ENCODE measurements at regions not wholly inside any gene's neighbourhood (a gene's known extent, or its start where the extent isn't known, plus 50 kb on each side); places are given as distances from the start of the nearest gene placed in this dataset.

DNA sequence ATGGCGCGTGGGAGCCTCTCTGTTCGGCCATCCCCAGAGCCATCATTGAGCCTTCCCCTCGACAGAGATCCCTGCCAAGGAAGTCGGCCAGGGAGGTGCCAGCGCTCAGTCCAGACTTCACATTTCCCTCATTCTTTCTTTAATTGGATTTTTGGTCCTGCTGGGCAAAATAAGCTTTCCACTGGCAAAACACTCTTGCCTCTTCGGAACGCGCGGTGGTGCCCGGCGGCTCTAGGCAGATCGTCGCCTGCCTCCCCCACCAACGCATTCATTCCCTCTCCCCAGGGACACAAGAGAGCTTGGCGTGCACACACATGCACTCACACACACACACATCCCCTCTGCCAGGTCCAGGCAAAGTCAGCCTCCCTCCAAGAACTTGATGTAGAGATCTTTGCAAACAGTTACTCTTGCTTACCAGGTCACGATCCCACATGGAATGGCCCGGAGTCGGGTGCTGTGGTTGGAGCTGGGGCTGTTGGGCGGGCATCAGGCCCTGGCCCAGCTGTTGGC, 257.1 kb downstream of the BCOR start:
- no peak overlapping the region for H2AFZ ChIP-seq (ENCODE audit: low read depth, low read length)
- no peak overlapping the region for H3K4me3 ChIP-seq
- no peaks in the 10 kb centered on the region for H3K36me3 ChIP-seq (ENCODE audit: control insufficient read depth, insufficient read depth, low read length)
- BruUV-seq (replicated peaks) = no TSS peak
- H3K9me3 ChIP-seq (replicated peaks; ENCODE audit: control insufficient read depth, insufficient read depth, low read depth, low read length) = no peaks in the 10 kb centered on the region
- no peak for DNase-seq (ENCODE audit: extremely low read depth in 1 of 4, low spot score in 3 of 4)
- FAIRE-seq = no peak
- POLR2A ChIA-PET = interaction anchor here (0.6 kb wide), 1 partner anchor 53 kb away, joined by 4 read pairs; no protein-coding TSS in a partner anchor
- no peaks in the 10 kb centered on the region; a peak in 1 of 5 replicates for H3K27me3 ChIP-seq (ENCODE audit: control insufficient read depth in 2 of 2, insufficient read depth in 2 of 2, low read length in 2 of 2)
- no peaks in the 10 kb centered on the region for H4K20me1 ChIP-seq (replicated peaks; ENCODE audit: control insufficient read depth, insufficient read depth, low read length)
- CTCF ChIA-PET (ENCODE audit: low intra/inter-chr PET ratio) = no interaction called here
- H3K9ac ChIP-seq (ENCODE audit: insufficient read depth in 1 of 2, low read depth in 2 of 2, low read length in 2 of 2) = no peak overlapping the region
- H3K79me2 ChIP-seq (ENCODE audit: control insufficient read depth, insufficient read depth, low read length) = no peaks in the 10 kb centered on the region
- TF ChIP-seq, protein P1, sequence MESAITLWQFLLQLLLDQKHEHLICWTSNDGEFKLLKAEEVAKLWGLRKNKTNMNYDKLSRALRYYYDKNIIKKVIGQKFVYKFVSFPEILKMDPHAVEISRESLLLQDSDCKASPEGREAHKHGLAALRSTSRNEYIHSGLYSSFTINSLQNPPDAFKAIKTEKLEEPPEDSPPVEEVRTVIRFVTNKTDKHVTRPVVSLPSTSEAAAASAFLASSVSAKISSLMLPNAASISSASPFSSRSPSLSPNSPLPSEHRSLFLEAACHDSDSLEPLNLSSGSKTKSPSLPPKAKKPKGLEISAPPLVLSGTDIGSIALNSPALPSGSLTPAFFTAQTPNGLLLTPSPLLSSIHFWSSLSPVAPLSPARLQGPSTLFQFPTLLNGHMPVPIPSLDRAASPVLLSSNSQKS (CRISPR knock-in tag; IDR thresholded peaks at IDR 0.05) = no peak
- TF ChIP-seq MTA2 (IDR thresholded peaks at IDR 0.05; ENCODE audit: low read depth) (no peak), ATF1 (CRISPR knock-in tag; IDR thresholded peaks at IDR 0.05) (no peak), ATF1 (tag; IDR thresholded peaks at IDR 0.05) (no peak), PHF21A (IDR thresholded peaks at IDR 0.05; ENCODE audit: borderline replicate concordance, low read depth) (no peak), ZNF785 (CRISPR knock-in tag; IDR thresholded peaks at IDR 0.05) (no peak), RHOXF2B (CRISPR knock-in tag; conservative IDR thresholded peaks at IDR 0.05) (no peak), HDAC2 (IDR thresholded peaks at IDR 0.05) (no peak), KLF16 (IDR thresholded peaks at IDR 0.05) (no peak), ELF1 (tag; IDR thresholded peaks at IDR 0.05) (no peak), KDM4B (IDR thresholded peaks at IDR 0.05; ENCODE audit: borderline replicate concordance in 2 of 2, low read depth in 1 of 2) (no peak), TRIM28 (IDR thresholded peaks at IDR 0.05) (no peak)
- TF ChIP-seq, protein P2, sequence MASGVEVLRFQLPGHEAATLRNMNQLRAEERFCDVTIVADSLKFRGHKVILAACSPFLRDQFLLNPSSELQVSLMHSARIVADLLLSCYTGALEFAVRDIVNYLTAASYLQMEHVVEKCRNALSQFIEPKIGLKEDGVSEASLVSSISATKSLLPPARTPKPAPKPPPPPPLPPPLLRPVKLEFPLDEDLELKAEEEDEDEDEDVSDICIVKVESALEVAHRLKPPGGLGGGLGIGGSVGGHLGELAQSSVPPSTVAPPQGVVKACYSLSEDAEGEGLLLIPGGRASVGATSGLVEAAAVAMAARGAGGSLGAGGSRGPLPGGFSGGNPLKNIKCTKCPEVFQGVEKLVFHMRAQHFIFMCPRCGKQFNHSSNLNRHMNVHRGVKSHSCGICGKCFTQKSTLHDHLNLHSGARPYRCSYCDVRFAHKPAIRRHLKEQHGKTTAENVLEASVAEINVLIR (CRISPR knock-in tag; IDR thresholded peaks at IDR 0.05) = no peak
- TF ChIP-seq, protein P3, sequence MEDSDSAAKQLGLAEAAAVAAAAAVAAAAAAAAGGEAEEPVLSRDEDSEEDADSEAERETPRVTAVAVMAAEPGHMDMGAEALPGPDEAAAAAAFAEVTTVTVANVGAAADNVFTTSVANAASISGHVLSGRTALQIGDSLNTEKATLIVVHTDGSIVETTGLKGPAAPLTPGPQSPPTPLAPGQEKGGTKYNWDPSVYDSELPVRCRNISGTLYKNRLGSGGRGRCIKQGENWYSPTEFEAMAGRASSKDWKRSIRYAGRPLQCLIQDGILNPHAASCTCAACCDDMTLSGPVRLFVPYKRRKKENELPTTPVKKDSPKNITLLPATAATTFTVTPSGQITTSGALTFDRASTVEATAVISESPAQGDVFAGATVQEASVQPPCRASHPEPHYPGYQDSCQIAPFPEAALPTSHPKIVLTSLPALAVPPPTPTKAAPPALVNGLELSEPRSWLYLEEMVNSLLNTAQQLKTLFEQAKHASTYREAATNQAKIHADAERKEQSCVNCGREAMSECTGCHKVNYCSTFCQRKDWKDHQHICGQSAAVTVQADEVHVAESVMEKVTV (CRISPR knock-in tag; IDR thresholded peaks at IDR 0.05) = no peak
- intact Hi-C loops (cut with micrococcal nuclease) (no loop called here), in situ Hi-C loops (cut with MboI) (no loop called here)
- WGBS (ENCODE audit: insufficient coverage, low coverage, missing lambda C conversion rate) = 64% methylated on average over 13 of the region's 20 CpGs
- no peak overlapping the region for H3K27ac ChIP-seq (ENCODE audit: extremely low read depth, low read depth, low read length)
- ATAC-seq = no peak
- no peaks in the 10 kb centered on the region for H3K9me1 ChIP-seq (ENCODE audit: control insufficient read depth, insufficient read depth, low read length)
- H3K4me1 ChIP-seq (replicated peaks in 1 of 2; ENCODE audit: control insufficient read depth in 2 of 2, insufficient read depth in 2 of 2, low read length in 2 of 2) = no peaks in the 10 kb centered on the region; a peak in 1 of 5 replicates
- no peak overlapping the region for H3K4me2 ChIP-seq (ENCODE audit: insufficient read depth, low read length)
